Skeletal muscle tissue (tissue), 4 donors: ENCODE measurements at regions not wholly inside any gene's neighbourhood (a gene's known extent, or its start where the extent isn't known, plus 50 kb on each side); places are given as distances from the start of the nearest gene placed in this dataset. TPM values are rescaled to one million over a fixed set of nuclear protein-coding genes. Genes with fewer than 3 reads are reported as not detected.

Source experiments
- H3K27ac ChIP-seq: one replicate; pipeline ENCODE4 v1.7.0; 2013; ENCODE audit warnings: mild to moderate bottlenecking, low read depth, low read length, inconsistent platforms
- H3K27me3 ChIP-seq, 3 donors: one replicate each; pipeline ENCODE4 v1.7.0; 2013; ENCODE audit warnings: low read length in 3 of 3; ENCODE audit not compliant: control insufficient read depth in 3 of 3, insufficient read depth in 3 of 3
- H3K36me3 ChIP-seq, 3 donors: one replicate each; pipeline ENCODE4 v1.7.0; 2013; ENCODE audit warnings: low read length in 3 of 3; ENCODE audit not compliant: control insufficient read depth in 3 of 3, insufficient read depth in 3 of 3
- H3K4me1 ChIP-seq, 3 donors: one replicate each; pipeline ENCODE4 v1.7.0; 2013; ENCODE audit warnings: low read length in 3 of 3, mild to moderate bottlenecking in 3 of 3; ENCODE audit not compliant: control insufficient read depth in 3 of 3, insufficient read depth in 3 of 3
- H3K4me3 ChIP-seq, 3 donors: one replicate each; pipeline ENCODE4 v1.7.0; 2013; ENCODE audit warnings: low read length in 3 of 3
- H3K9ac ChIP-seq, 3 donors: one replicate each; pipeline ENCODE4 v1.7.0; 2013; ENCODE audit warnings: low read length in 3 of 3, mild to moderate bottlenecking in 3 of 3, moderate library complexity in 2 of 3, low read depth in 1 of 3
- H3K9me3 ChIP-seq, 3 donors: one replicate each; pipeline ENCODE4 v1.7.0; 2013; ENCODE audit warnings: low read length in 3 of 3; ENCODE audit not compliant: control insufficient read depth in 3 of 3
- small RNA-seq: library from RNA; depleted of rRNA; stranded (forward); fragments of <200 nt; gene quantifications from one replicate; pipeline ENCODE3, GENCODE V24; 2014
- donor health status: Osteomylitis.

DNA sequence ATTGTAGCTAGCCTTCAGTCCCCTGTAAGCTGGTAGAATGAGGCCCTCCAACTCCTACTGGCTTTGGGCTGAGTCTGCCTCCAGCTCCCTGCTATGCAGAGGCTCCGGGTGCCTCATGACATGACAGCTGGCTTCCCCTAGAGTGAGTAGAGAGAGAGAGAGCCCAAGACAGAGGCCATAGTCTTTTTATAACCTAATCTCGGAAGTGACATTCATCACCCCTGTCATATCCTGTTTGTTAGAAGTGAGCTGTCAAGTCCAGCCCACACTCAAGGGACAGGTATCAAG, 53.9 kb upstream of the CTBP2 start:
- H3K9me3 ChIP-seq = no peaks in the 10 kb centered on the region

DNA sequence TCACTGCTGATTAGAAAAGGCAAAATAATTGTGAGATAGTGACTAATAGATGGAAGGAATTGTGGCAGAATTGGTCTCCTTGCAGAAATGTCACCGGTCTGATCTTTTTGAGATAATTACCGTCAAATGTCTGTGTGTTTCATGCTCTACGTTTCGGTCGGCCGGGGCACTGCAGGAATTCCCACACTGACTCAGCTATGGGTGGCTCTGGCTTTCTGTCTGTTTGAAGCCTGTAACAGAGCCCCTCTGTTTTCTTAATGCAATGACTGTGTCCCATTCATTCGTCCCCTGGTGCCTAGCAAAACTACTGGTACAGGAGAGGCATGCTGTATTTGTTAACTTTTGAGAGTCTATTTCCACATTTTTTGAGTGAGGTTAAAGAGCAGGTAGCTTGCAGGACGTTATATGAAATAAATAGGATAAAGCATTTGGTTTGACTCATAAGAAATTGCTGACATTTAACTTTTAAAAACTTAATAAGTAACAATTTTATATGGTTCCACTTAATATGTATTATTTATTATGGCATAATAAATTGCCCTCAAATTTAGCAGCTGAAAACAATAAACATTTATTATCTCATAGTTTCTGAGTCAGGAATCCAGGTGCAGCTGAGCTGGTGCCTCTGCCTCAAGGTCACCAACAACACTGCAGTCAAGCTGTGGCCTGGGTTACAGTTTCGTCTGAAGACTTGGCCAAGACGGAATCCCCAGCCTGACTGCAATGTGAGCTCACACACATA, 53.3 kb upstream of the CTBP2 start:
- Histone ChIP-seq H3K9me3 (no peaks in the 10 kb centered on the region), H3K36me3 (no peaks in the 10 kb centered on the region), H3K27ac (no peak overlapping the region), H3K4me1 (peaks cover 0 to 5% (median 3%) of the 10 kb centered on the region in 3 donors), H3K4me3 (no peak overlapping the region), H3K9ac (no peak overlapping the region), H3K27me3 (no peaks in the 10 kb centered on the region)

More for the DNA sequence above, 53.9 kb upstream of the CTBP2 start:
- Histone ChIP-seq H3K27ac (no peak overlapping the region), H3K4me1 (peaks cover 0 to 3% (median 2%) of the 10 kb centered on the region in 3 donors), H3K4me3 (no peak overlapping the region), H3K36me3 (no peaks in the 10 kb centered on the region), H3K9ac (no peak overlapping the region), H3K27me3 (no peaks in the 10 kb centered on the region)

DNA sequence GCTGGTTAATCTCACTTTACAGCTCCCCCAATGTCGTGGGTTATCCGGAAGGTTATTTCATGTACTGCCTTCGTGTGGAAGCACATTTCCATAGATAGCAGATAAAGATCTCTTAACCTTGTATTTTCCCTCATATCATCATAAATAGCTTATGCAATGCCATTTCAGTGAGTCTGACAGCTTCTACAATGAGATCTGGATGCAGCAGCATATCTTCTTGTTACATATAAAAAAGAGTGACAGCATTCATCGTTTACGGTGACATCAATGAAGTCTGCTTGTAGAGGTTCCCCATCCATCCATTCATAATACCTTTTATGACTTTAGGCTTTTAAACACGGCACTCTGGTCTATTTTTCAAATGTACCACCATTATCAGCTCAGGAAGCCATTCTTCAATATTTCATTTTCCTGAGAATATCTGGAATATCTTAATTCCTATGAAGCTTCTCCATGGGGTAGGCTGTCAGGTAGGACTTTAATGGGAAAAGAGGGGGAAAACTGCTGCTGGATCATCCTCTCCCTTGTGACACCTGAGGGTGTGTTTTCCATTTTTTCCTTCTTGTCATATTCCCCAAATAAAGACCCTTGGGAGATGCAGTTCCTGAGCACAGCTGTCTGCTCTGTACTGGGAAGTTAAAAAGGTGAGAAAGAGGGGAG, 51.9 kb upstream of the CTBP2 start:
- no peaks in the 10 kb centered on the region for H3K27me3 ChIP-seq
- H3K4me3 ChIP-seq = no peak overlapping the region
- H3K4me1 ChIP-seq = peaks cover 0 to 5% (median 3%) of the 10 kb centered on the region in 3 donors
- H3K27ac ChIP-seq = no peak overlapping the region
- no peaks in the 10 kb centered on the region for H3K36me3 ChIP-seq
- H3K9ac ChIP-seq = no peak overlapping the region
- H3K9me3 ChIP-seq = no peaks in the 10 kb centered on the region

Small RNA genes in the stretch of these regions (small RNA-seq; reads per million reads assigned to genes)
- not detected for gene RPS27P18
